ENCODE measurements at regions not wholly inside any gene's neighbourhood (a gene's known extent, or its start where the extent isn't known, plus 50 kb on each side); places are given as distances from the start of the nearest gene placed in this dataset.

DNA sequence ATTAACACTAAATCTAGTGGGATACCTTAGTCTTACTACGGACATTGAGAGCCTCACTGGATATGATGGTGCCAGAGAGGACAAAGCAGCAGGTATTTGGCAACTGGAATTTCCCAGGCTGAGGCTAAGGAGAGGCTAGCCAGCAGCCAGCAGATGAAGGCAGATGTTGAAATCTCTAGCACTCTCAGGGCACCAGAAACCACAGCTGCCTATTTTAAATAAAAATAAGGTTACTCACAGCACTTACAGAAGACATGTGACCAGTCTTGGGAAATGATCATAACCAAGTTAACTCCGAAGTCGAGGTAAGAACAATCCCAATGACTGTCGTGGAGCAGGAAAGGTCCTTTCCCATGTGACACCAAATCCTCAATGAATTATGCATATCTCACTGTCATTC, 1726.0 kb downstream of the EFNB2 start:
- peak in 1 of 2 donors; percentile 28 for DNase-seq (ENCODE audit: low spot score in 2 of 2)
- no peak overlapping the region for H3K27ac ChIP-seq
- H3K9me3 ChIP-seq = no peaks in the 10 kb centered on the region
- no peaks in the 10 kb centered on the region for H3K36me3 ChIP-seq
- H3K27me3 ChIP-seq = no peaks in the 10 kb centered on the region
- no peaks in the 10 kb centered on the region for H3K4me1 ChIP-seq
- no peak overlapping the region for H3K4me3 ChIP-seq
- intact Hi-C loops (cut with DNase I; ENCODE audit: low total_unique reads) = no loop called here
- TF ChIP-seq POLR2A (IDR thresholded peaks at IDR 0.05) = no peak
- TF ChIP-seq, protein P1, sequence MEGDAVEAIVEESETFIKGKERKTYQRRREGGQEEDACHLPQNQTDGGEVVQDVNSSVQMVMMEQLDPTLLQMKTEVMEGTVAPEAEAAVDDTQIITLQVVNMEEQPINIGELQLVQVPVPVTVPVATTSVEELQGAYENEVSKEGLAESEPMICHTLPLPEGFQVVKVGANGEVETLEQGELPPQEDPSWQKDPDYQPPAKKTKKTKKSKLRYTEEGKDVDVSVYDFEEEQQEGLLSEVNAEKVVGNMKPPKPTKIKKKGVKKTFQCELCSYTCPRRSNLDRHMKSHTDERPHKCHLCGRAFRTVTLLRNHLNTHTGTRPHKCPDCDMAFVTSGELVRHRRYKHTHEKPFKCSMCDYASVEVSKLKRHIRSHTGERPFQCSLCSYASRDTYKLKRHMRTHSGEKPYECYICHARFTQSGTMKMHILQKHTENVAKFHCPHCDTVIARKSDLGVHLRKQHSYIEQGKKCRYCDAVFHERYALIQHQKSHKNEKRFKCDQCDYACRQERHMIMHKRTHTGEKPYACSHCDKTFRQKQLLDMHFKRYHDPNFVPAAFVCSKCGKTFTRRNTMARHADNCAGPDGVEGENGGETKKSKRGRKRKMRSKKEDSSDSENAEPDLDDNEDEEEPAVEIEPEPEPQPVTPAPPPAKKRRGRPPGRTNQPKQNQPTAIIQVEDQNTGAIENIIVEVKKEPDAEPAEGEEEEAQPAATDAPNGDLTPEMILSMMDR (IDR thresholded peaks at IDR 0.05) = no peak
- TF ChIP-seq POLR2AphosphoS5 (IDR thresholded peaks at IDR 0.05) = no peak

DNA sequence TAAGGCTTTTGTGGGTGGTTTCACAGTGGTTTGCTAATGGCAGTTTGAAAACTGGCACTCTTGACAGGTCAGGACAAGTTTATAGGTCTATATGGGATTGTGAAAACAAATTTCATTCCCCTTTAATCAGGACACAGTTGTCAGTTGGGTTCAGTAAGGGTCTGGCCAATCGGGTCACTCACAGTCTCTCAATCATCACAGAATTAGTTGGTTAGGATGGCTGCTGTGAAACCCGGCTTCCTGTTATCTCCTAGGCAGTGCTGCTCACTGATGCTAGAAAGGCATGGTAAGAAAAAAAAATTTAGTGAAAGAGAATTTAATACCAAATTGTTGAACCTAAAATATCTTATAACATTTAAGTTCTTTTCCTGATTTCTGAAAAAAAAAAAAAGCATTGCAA, 1730.1 kb downstream of the EFNB2 start:
- Histone ChIP-seq H3K27ac (no peak overlapping the region), H3K4me3 (no peak overlapping the region), H3K4me1 (no peaks in the 10 kb centered on the region), H3K27me3 (no peaks in the 10 kb centered on the region), H3K9me3 (no peaks in the 10 kb centered on the region), H3K36me3 (no peaks in the 10 kb centered on the region)
- DNase-seq (ENCODE audit: low spot score in 2 of 2) = no peak
- TF ChIP-seq POLR2AphosphoS5 (IDR thresholded peaks at IDR 0.05) (no peak), POLR2A (IDR thresholded peaks at IDR 0.05) (no peak)
- TF ChIP-seq, protein P1 (IDR thresholded peaks at IDR 0.05) = no peak
- intact Hi-C loops (cut with DNase I; ENCODE audit: low total_unique reads) = no loop called here

DNA sequence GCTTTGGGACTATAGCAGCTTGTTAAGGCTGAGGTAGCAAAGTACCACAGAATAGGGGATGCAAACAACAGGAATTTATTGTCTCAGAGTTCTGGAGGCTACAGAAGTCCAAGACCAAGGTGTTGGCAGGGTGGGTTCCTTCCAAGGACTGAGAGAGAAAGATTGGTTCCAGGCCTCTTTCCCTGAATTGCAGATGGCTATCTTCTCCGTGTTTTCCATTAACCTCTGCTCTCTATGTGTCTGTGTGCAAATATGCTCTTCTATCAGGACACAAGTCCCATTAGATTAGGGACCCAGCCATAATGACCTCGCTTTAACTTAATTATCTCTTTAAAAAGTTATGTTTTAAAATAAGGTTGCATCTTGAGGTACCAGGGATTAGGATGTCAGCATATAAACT, 1732.9 kb upstream of the SLC10A2 start:
- H3K27me3 ChIP-seq = no peaks in the 10 kb centered on the region
- no peak overlapping the region for H3K4me3 ChIP-seq
- H3K9me3 ChIP-seq = no peaks in the 10 kb centered on the region
- intact Hi-C loops (cut with DNase I; ENCODE audit: low total_unique reads) = no loop called here
- no peak overlapping the region for H3K27ac ChIP-seq
- DNase-seq (ENCODE audit: low spot score in 2 of 2) = no peak
- no peaks in the 10 kb centered on the region for H3K4me1 ChIP-seq
- TF ChIP-seq, protein P1 (IDR thresholded peaks at IDR 0.05) = no peak
- TF ChIP-seq POLR2A (IDR thresholded peaks at IDR 0.05) (no peak), POLR2AphosphoS5 (IDR thresholded peaks at IDR 0.05) (no peak)
- H3K36me3 ChIP-seq = no peaks in the 10 kb centered on the region

DNA sequence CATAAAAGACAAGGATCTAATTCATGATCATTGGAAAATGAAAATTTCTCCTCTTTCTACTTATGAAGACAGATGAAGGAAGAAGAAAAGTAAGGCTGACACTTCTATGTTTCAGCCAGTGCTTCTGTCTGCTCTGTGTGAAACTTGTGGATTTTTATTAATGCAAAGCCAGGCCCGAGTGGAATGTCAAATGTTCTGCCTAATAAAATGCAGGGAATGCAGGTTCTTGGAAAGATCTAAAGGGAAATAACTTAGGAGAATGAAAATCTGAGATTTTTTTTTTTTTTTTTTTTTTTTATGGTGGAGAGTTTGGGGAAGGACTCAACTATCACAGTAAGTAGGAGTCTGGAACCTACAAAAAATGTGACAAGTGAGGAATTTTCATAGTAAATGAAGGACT, 1732.3 kb upstream of the SLC10A2 start:
- Histone ChIP-seq H3K9me3 (no peaks in the 10 kb centered on the region), H3K36me3 (no peaks in the 10 kb centered on the region), H3K4me1 (no peaks in the 10 kb centered on the region), H3K4me3 (no peak overlapping the region), H3K27ac (no peak overlapping the region), H3K27me3 (no peaks in the 10 kb centered on the region)
- TF ChIP-seq, protein P1 (IDR thresholded peaks at IDR 0.05) = no peak
- TF ChIP-seq POLR2AphosphoS5 (IDR thresholded peaks at IDR 0.05) (no peak), POLR2A (IDR thresholded peaks at IDR 0.05) (no peak)
- DNase-seq (ENCODE audit: low spot score in 2 of 2) = no peak
- intact Hi-C loops (cut with DNase I; ENCODE audit: low total_unique reads) = no loop called here

DNA sequence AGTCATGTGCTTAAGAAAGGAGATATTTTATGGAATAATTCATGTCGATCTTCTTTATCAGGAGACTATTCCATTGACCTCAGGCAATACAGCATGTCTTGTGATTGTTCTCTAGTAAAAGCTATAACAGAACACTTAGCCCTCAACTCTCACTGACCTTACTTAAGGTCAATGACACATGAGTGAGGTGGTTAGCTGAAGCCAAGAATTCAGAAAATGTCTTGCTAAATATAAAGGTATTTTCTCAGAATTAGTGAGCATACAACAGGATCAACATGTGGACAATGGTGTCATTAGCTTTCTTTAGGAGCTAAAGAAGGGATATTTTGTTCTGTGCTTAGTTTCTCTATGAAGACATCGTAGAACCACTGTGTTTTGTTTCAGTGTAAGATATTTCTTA, 1730.4 kb upstream of the SLC10A2 start:
- Histone ChIP-seq H3K27ac (no peak overlapping the region), H3K9me3 (no peaks in the 10 kb centered on the region), H3K36me3 (no peaks in the 10 kb centered on the region), H3K4me1 (no peaks in the 10 kb centered on the region), H3K4me3 (no peak overlapping the region), H3K27me3 (no peaks in the 10 kb centered on the region)
- intact Hi-C loops (cut with DNase I; ENCODE audit: low total_unique reads) = no loop called here
- no peak for TF ChIP-seq POLR2AphosphoS5 (IDR thresholded peaks at IDR 0.05)
- TF ChIP-seq POLR2A (IDR thresholded peaks at IDR 0.05) = no peak
- TF ChIP-seq, protein P1 (IDR thresholded peaks at IDR 0.05) = no peak
- no peak for DNase-seq (ENCODE audit: low spot score in 2 of 2)

Measured in breast epithelium (tissue), 4 donors.